MM.1S (cell line): ENCODE measurements at regions not wholly inside any gene's neighbourhood (a gene's known extent, or its start where the extent isn't known, plus 50 kb on each side); places are given as distances from the start of the nearest gene placed in this dataset.

Experiments used
- DNase-seq: peaks from one replicate; pipeline ENCODE4 v3.0.0-alpha.2; 2015
- H2AFZ ChIP-seq: fragments of 300-600 bp; sonication (generic); 2 replicates; pipeline ENCODE4 v1.6.0; 2016; ENCODE audit warnings: antibody characterized with exemption, low read length
- H3F3A ChIP-seq: fragments of 300-600 bp; sonication (generic); 2 replicates; pipeline ENCODE4 v1.6.1; 2016; ENCODE audit warnings: mild to moderate bottlenecking, antibody characterized with exemption, low read length, moderate library complexity, mixed read lengths; ENCODE audit not compliant: insufficient read depth
- H3K27ac ChIP-seq: fragments of 300-600 bp; sonication (generic); 2 replicates; pipeline ENCODE4 v1.5.1; 2016; ENCODE audit warnings: mild to moderate bottlenecking, low read length
- H3K27me3 ChIP-seq: fragments of 300-600 bp; sonication (generic); replicated peaks from 2 replicates; pipeline ENCODE4 v1.6.0; 2016; ENCODE audit warnings: low read length; ENCODE audit not compliant: insufficient read depth
- H3K36me3 ChIP-seq: fragments of 300-600 bp; sonication (generic); replicated peaks from 2 replicates; pipeline ENCODE4 v1.6.1; 2016; ENCODE audit warnings: mild to moderate bottlenecking, low read length, mixed read lengths; ENCODE audit not compliant: insufficient read depth
- H3K4me1 ChIP-seq: fragments of 300-600 bp; sonication (generic); 2 replicates; pipeline ENCODE4 v1.6.1; 2016; ENCODE audit warnings: low read length, mixed read lengths
- H3K4me2 ChIP-seq: fragments of 300-600 bp; sonication (generic); 2 replicates; pipeline ENCODE4 v1.6.0; 2016; ENCODE audit warnings: low read depth, low read length
- H3K4me3 ChIP-seq: fragments of 300-600 bp; sonication (generic); 2 replicates; pipeline ENCODE4 v1.5.1; 2016; ENCODE audit warnings: low read length, mixed read lengths
- H3K79me2 ChIP-seq: fragments of 300-600 bp; sonication (generic); 2 replicates; pipeline ENCODE4 v1.6.1; 2016; ENCODE audit warnings: mixed run types, low read length, mixed read lengths
- H3K9ac ChIP-seq: fragments of 300-600 bp; sonication (generic); 2 replicates; pipeline ENCODE4 v1.6.1; 2016; ENCODE audit warnings: low read length, mixed read lengths
- H3K9me2 ChIP-seq: fragments of 300-600 bp; sonication (generic); replicated peaks from 2 replicates; pipeline ENCODE4 v1.6.1; 2016; ENCODE audit warnings: mild to moderate bottlenecking, low read length, mixed read lengths; ENCODE audit not compliant: insufficient read depth
- H3K9me3 ChIP-seq: fragments of 300-600 bp; sonication (generic); replicated peaks from 2 replicates; pipeline ENCODE4 v1.6.1; 2016; ENCODE audit warnings: mild to moderate bottlenecking, low read length, mixed read lengths; ENCODE audit not compliant: insufficient read depth
- H4K20me1 ChIP-seq: fragments of 300-600 bp; sonication (generic); 2 replicates; pipeline ENCODE4 v1.6.1; 2016; ENCODE audit warnings: mild to moderate bottlenecking, low read length, moderate library complexity, mixed read lengths; ENCODE audit not compliant: insufficient read depth
- CTCF ChIP-seq: fragments of 300-600 bp; sonication (generic); IDR thresholded peaks from 2 replicates; pipeline ENCODE4 v1.5.1; 2016; ENCODE audit warnings: antibody characterized with exemption, low read length, mixed read lengths
- EZH2 ChIP-seq: fragments of 300-600 bp; sonication (generic); optimal IDR thresholded peaks from 2 replicates; pipeline ENCODE3; 2017; ENCODE audit warnings: low read depth, mild to moderate bottlenecking, antibody characterized with exemption, low read length, mixed read lengths
- EZH2phosphoT487 ChIP-seq: fragments of 300-600 bp; sonication (generic); IDR thresholded peaks from 2 replicates; pipeline ENCODE4 v1.6.1; 2018; ENCODE audit warnings: antibody characterized with exemption, low read length

GRCh38 chr2:101574622-101575021, 99.7 kb upstream of the RFX8 start:
- H3K4me3 ChIP-seq, result no peak overlapping the region
- no peaks in the 10 kb centered on the region for H3K36me3 ChIP-seq
- no peak overlapping the region for H3K9ac ChIP-seq
- H3F3A ChIP-seq, result no peaks in the 10 kb centered on the region
- no peaks in the 10 kb centered on the region for H3K4me1 ChIP-seq
- H3K27me3 ChIP-seq, result no peaks in the 10 kb centered on the region
- H3K9me3 ChIP-seq, result no peaks in the 10 kb centered on the region; the same call in 1 of the 2 replicates
- TF ChIP-seq CTCF (no peak), EZH2phosphoT487 (no peak), EZH2 (no peak)
- H4K20me1 ChIP-seq, result no peaks in the 10 kb centered on the region
- no peak overlapping the region for H2AFZ ChIP-seq
- DNase-seq, result no peak
- no peaks in the 10 kb centered on the region for H3K9me2 ChIP-seq
- H3K4me2 ChIP-seq, result no peak overlapping the region
- no peak overlapping the region for H3K27ac ChIP-seq
- no peaks in the 10 kb centered on the region for H3K79me2 ChIP-seq

- Histone ChIP-seq H3K27me3 (no peaks in the 10 kb centered on the region), H3K79me2 (no peaks in the 10 kb centered on the region), H4K20me1 (no peaks in the 10 kb centered on the region), H3K36me3 (no peaks in the 10 kb centered on the region), H3K4me2 (no peak overlapping the region), H2AFZ (no peak overlapping the region), H3K27ac (no peak overlapping the region), H3K4me3 (no peak overlapping the region), H3K9me3 (0 out of 2 replicates have a peak, but pooled peaks cover 3% of the 10 kb centered on the region), H3K9ac (no peak overlapping the region), H3K4me1 (no peaks in the 10 kb centered on the region), H3K9me2 (no peaks in the 10 kb centered on the region), H3F3A (no peaks in the 10 kb centered on the region)
- DNase-seq, result no peak
- TF ChIP-seq EZH2 (no peak), EZH2phosphoT487 (no peak), CTCF (no peak)
Measured at GRCh38 chr2:101571951-101572350, 97.0 kb upstream of the RFX8 start.

- Histone ChIP-seq H3F3A (no peaks in the 10 kb centered on the region), H2AFZ (no peak overlapping the region), H3K4me1 (no peaks in the 10 kb centered on the region), H3K27ac (no peak overlapping the region), H3K9me3 (0 out of 2 replicates have a peak, but pooled peaks cover 3% of the 10 kb centered on the region), H3K4me3 (no peak overlapping the region), H3K4me2 (no peak overlapping the region), H3K36me3 (no peaks in the 10 kb centered on the region), H3K79me2 (no peaks in the 10 kb centered on the region), H4K20me1 (no peaks in the 10 kb centered on the region), H3K9me2 (no peaks in the 10 kb centered on the region), H3K9ac (no peak overlapping the region), H3K27me3 (no peaks in the 10 kb centered on the region)
- no peak for TF ChIP-seq CTCF
- no peak for TF ChIP-seq EZH2
- no peak for TF ChIP-seq EZH2phosphoT487
- no peak for DNase-seq
Measured at GRCh38 chr2:101569886-101570520, 95.1 kb upstream of the RFX8 start.
